Mucosa of descending colon (tissue), 3 donors: ENCODE measurements at regions not wholly inside any gene's neighbourhood (a gene's known extent, or its start where the extent isn't known, plus 50 kb on each side); places are given as distances from the start of the nearest gene placed in this dataset.

ENCODE experiments used
- ATAC-seq: fragments of 200-7000 bp; cut with Tn5 transposase; one replicate; pipeline ENCODE4 v1.9.1; 2020; ENCODE audit warnings: mild to moderate bottlenecking, moderate library complexity
- DNase-seq, 3 donors: peaks; one replicate each; pipeline ENCODE4 v3.0.0-alpha.2; 2020
- H3K36me3 ChIP-seq: fragments of 200-600 bp; one replicate; pipeline ENCODE4 v1.8.0; 2021; ENCODE audit warnings: low read depth, mild to moderate bottlenecking
- H3K4me1 ChIP-seq: fragments of 200-600 bp; one replicate; pipeline ENCODE4 v1.8.0; 2021; ENCODE audit warnings: low read depth, mild to moderate bottlenecking
- H3K4me3 ChIP-seq: fragments of 200-600 bp; one replicate; pipeline ENCODE4 v1.8.0; 2021; ENCODE audit warnings: mild to moderate bottlenecking
- H3K9me3 ChIP-seq: fragments of 200-600 bp; one replicate; pipeline ENCODE4 v1.8.0; 2021; ENCODE audit warnings: mild to moderate bottlenecking
- CTCF ChIP-seq: fragments of 200-600 bp; IDR thresholded peaks from one replicate; pipeline ENCODE4 v1.8.0; 2022; ENCODE audit warnings: antibody characterized with exemption, mild to moderate bottlenecking
- intact Hi-C, 2 donors: fragments of 100-400 bp; cut with DNase I in 1 of 2; cut with micrococcal nuclease in 1 of 2; formaldehyde crosslinking; loops; one replicate each; pipeline versions ENCODE4 v1.11.0 to v1.11.1; 2022; cut with DNase I, micrococcal nuclease
- donor health status: DM: no; HTN: no; CAD: no; lungs with moderate emphysema.
- donor health status: DM: no; HTN: no; CAD: no.
- donor health status: DM: no; HTN: yes; CAD: no.

DNA sequence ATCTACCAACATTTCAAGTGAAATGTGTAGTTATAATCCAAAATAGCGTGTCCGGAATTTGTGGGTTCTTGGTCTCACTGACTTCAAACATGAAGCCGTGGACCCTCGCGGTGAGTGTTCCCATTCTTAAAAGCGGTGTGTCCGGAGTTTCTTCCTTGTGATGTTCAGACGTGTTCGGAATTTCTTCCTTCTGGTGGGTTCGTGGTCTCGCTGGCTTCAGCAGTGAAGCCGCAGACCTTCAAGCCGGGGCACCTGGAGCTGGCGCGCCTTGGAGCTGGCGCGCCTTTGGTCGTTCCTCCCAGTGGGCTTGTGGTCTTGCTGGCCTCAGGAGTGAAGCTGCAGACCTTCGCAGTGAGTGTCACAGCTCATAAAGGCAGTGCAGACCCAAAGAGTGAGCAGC, 291.5 kb upstream of the EYS start:
- H3K36me3 ChIP-seq = no peaks in the 10 kb centered on the region
- no peak for TF ChIP-seq CTCF
- DNase-seq (no peak), ATAC-seq (no peak)
- H3K9me3 ChIP-seq = peaks cover 19% of the 10 kb centered on the region
- H3K4me3 ChIP-seq = no peak overlapping the region
- intact Hi-C loops = no loop called here
- H3K4me1 ChIP-seq = no peaks in the 10 kb centered on the region

GRCh38 chr6:65997539-65997938, 290.5 kb upstream of the EYS start:
- intact Hi-C loops = no loop called here
- Histone ChIP-seq H3K36me3 (no peaks in the 10 kb centered on the region), H3K4me3 (no peak overlapping the region), H3K9me3 (peaks cover 19% of the 10 kb centered on the region), H3K4me1 (no peaks in the 10 kb centered on the region)
- DNase-seq = no peak
- ATAC-seq = no peak
- no peak for TF ChIP-seq CTCF

DNA sequence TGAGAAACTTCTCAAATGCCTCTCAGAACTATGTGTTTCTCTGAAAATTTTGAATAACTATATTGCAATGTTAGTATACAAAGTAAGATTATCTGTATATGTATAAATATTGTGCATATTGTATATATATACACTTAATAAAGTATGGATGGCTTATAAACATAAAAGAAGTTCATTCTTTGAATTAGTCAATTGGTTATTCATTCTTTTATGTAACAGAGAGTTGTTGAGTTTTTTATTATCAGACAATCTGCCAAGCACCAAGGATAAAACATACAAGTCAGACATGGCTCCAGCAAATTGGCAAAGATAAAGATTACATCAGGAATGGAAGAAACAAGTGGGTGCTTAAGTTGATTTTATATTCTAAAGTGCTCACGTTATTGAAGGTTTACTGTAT, 289.1 kb upstream of the EYS start:
- Histone ChIP-seq H3K36me3 (no peaks in the 10 kb centered on the region), H3K4me3 (no peak overlapping the region), H3K4me1 (no peaks in the 10 kb centered on the region), H3K9me3 (peaks cover 19% of the 10 kb centered on the region)
- no peak for TF ChIP-seq CTCF
- intact Hi-C loops = no loop called here
- DNase-seq (no peak), ATAC-seq (no peak)

DNA sequence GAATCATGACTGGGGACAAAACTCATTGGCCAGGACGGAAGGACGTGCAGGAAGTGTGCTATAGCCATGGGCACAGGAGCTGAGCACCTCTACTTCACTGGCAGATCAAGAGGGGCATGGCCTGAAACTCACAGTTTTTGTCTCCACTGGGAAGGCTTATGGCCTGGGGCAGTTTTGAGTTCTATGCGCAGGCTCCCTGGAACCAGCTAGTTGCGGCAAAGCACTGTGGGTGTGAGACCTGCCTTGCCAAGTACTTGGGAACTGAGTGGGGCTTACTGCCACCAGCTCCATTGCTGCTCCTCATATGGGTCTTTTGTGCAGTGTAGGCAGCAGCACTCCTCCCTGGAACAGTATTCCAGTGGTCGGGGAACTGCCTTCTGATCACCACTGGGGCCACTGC, 282.6 kb upstream of the EYS start:
- DNase-seq (no peak), ATAC-seq (no peak)
- H3K9me3 ChIP-seq = peaks cover 25% of the 10 kb centered on the region
- no peak overlapping the region for H3K4me3 ChIP-seq
- intact Hi-C loops = no loop called here
- no peaks in the 10 kb centered on the region for H3K36me3 ChIP-seq
- no peak for TF ChIP-seq CTCF
- H3K4me1 ChIP-seq = no peaks in the 10 kb centered on the region

DNA sequence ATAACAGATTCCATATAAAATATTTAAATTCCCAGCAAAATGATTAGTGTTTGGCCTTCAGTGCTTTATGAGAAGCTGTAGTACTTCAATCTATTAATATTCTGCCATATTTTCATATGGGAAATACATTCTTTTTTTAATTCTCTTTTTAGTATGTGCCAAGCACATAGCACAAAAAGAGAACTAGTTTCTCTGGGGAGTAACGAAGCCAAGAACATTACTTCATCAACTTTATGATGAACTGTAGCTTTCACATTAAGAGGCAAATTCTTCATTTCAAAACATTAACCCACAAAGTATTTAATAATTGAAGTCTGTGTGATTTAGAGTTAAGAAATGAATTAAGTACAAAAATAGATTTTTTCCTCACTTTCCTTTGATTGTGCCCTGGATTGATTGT, 281.0 kb upstream of the EYS start:
- no peak for ATAC-seq
- intact Hi-C loops = no loop called here
- no peak for DNase-seq

More for the DNA sequence above, 281.0 kb upstream of the EYS start:
- no peak overlapping the region for H3K4me3 ChIP-seq
- no peaks in the 10 kb centered on the region for H3K36me3 ChIP-seq
- TF ChIP-seq CTCF = no peak
- no peaks in the 10 kb centered on the region for H3K4me1 ChIP-seq
- H3K9me3 ChIP-seq = peaks cover 32% of the 10 kb centered on the region
